Fibroblast of villous mesenchyme (primary cell): ENCODE measurements at regions not wholly inside any gene's neighbourhood (a gene's known extent, or its start where the extent isn't known, plus 50 kb on each side); places are given as distances from the start of the nearest gene placed in this dataset.

Experiments
- DNase-seq: peaks from one replicate; pipeline ENCODE4 v3.0.0-alpha.2; 2010; ENCODE audit warnings: low read depth
- H3K4me3 ChIP-seq: 2 replicates; pipeline ENCODE4 v1.5.1; 2011; ENCODE audit warnings: low read depth, mild to moderate bottlenecking, low read length
- CTCF ChIP-seq: IDR thresholded peaks from 2 replicates; pipeline ENCODE4 v1.5.1; 2012; ENCODE audit warnings: low read depth, mild to moderate bottlenecking, low read length; ENCODE audit not compliant: insufficient read depth

DNA sequence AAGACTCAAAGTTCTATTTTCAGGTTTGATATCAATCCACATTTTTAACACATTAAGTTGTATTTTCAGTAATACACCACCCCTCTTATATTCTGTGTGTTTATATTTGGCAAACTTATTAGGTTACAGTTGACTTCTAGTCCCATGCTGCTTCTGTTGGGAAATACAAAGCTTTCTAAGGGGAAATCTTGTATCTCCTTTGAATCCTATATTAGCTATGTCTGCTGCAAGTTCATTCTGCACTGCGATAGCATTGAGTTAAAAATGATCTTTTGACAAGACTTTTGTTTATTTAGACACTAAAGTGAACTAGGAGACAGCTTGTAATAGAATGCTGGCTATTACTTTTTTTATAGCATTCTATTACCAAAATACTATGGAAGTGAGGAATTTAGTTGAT, 625.1 kb upstream of the ANKRD30A start:
- no peak overlapping the region for H3K4me3 ChIP-seq
- TF ChIP-seq CTCF = no peak
- DNase-seq = no peak

- no peak for TF ChIP-seq CTCF
- no peak overlapping the region for H3K4me3 ChIP-seq
- no peak for DNase-seq
These were observed 625.7 kb upstream of the ANKRD30A start for GRCh38 chr10:36499693-36500092.

DNA sequence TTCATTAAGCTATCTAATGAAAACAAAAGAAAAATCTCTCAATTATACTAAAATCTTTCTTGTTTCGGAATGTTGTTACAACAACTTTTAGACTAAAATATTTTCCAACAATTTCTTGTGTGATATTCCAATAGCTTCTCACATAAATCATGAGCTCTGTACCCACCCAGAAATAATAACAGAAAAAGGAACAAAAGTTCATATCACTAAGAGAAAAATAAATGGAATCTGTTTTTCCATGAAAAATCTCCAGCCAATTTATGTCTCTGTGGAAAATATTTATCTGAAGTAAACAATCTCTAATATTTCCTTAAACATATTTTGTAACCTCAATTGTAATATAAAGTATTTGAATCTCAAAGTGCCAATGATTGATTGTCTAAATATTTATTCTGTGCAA, 628.6 kb upstream of the ANKRD30A start:
- no peak overlapping the region for H3K4me3 ChIP-seq
- DNase-seq = no peak
- no peak for TF ChIP-seq CTCF

DNA sequence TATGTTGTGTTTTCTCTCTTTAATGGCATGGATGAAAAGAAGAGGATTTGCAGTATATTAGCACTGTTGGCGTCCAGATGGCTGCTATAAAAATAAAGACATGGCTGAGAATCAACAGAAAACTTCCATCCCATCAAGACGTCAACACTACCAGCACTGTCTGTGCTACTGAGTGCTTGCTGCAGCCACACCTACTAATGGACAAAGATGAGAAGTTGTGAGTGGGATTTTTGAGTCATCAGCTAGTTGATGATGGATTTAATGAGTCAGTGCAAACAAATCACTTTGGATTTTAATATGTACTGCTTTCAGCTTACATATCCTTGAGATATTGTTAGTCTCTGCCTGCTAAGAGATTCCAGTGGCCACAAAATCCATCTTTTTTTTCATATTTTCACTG, 631.0 kb upstream of the ANKRD30A start:
- TF ChIP-seq CTCF = no peak
- DNase-seq = peak; percentile 86
- H3K4me3 ChIP-seq = no peak overlapping the region

- TF ChIP-seq CTCF = no peak
- H3K4me3 ChIP-seq = no peak overlapping the region
- no peak for DNase-seq
These were observed 631.9 kb upstream of the ANKRD30A start for GRCh38 chr10:36493516-36493880.

DNA sequence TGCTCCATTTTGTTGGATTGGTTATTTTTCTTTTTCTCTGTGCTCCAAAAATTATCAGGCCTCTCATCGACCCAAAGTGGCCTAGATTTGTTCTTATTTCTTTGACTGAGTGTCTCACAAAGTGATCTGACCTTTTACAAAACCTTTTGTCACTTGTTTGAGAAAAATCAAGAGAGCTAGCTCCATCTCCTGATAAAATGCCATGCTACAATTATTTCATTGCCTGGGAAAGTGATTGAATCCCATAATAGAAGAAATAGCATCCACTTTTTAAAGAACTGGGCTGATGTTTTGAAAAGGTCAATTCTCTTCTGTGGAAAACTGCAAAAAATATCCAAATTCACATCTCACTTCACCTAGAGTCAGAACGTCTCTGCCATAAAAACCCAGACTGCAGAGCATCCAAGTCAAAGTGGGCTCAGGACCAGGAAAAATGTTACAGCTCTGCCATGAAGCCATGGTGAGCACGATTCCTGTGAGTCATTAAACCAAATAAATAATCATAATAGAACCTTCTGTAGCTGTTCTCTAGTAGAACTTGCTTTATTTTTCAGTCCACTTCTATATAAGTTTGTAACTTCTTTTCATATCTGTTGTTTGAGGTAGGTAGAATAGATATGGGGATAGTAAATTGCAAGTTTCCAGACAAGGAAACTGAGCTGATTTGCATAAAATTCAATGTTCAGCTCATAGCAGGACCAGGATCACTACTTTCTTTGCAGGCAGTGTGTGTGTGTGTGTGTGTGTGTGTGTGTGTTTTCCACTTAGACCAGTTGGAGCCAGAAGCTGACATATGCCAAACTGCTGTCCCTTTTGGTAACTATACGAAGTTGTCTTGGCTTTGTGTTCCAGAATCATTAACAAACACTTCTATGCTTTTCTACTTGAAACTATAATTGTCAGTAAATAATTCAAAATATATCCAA, 632.5 kb upstream of the ANKRD30A start:
- no peak for DNase-seq
- no peak for TF ChIP-seq CTCF
- no peak overlapping the region for H3K4me3 ChIP-seq

GRCh38 chr10:36491926-36492325, 633.5 kb upstream of the ANKRD30A start:
- H3K4me3 ChIP-seq = no peak overlapping the region
- TF ChIP-seq CTCF = no peak
- DNase-seq = no peak
